ENCODE measurements at regions not wholly inside any gene's neighbourhood (a gene's known extent, or its start where the extent isn't known, plus 50 kb on each side); places are given as distances from the start of the nearest gene placed in this dataset.

DNA sequence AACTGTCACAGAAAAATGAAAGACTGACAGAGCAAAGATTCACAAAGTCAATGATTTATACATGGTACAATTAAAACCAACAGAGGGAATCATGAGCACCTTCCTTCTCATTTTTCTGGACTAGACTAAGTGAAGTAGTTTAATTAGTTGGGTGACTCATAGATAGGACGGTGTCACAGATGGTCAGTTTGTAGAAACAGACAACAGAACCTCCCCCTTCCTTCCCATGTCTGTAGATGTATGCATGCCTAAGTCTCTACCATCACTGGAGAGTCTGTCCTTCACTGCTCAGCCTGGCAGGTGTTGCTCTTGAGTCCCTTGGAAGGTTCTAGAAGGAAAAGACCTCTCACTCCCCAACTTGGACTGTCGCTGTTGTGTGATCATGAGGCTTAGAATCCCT is 75.4 kb upstream of the EEF1E1 start:
- Mint-ChIP-seq H3K4me1 (ENCODE audit: low read depth) (peaks cover 12% of the 10 kb centered on the region), H3K9me3 (ENCODE audit: low read depth) (peaks cover 4% of the 10 kb centered on the region), H3K27ac (peak overlapping the region; percentile 34), H3K27me3 (peaks cover 11% of the 10 kb centered on the region), H3K36me3 (ENCODE audit: insufficient read depth) (no peaks in the 10 kb centered on the region), H3K4me3 (ENCODE audit: low read depth) (no peak overlapping the region)
- DNase-seq (ENCODE audit: low spot score, unreplicated experiment), result no peak
- TF ChIP-seq, protein P1, sequence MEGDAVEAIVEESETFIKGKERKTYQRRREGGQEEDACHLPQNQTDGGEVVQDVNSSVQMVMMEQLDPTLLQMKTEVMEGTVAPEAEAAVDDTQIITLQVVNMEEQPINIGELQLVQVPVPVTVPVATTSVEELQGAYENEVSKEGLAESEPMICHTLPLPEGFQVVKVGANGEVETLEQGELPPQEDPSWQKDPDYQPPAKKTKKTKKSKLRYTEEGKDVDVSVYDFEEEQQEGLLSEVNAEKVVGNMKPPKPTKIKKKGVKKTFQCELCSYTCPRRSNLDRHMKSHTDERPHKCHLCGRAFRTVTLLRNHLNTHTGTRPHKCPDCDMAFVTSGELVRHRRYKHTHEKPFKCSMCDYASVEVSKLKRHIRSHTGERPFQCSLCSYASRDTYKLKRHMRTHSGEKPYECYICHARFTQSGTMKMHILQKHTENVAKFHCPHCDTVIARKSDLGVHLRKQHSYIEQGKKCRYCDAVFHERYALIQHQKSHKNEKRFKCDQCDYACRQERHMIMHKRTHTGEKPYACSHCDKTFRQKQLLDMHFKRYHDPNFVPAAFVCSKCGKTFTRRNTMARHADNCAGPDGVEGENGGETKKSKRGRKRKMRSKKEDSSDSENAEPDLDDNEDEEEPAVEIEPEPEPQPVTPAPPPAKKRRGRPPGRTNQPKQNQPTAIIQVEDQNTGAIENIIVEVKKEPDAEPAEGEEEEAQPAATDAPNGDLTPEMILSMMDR (IDR thresholded peaks at IDR 0.05; ENCODE audit: unreplicated experiment), result no peak

DNA sequence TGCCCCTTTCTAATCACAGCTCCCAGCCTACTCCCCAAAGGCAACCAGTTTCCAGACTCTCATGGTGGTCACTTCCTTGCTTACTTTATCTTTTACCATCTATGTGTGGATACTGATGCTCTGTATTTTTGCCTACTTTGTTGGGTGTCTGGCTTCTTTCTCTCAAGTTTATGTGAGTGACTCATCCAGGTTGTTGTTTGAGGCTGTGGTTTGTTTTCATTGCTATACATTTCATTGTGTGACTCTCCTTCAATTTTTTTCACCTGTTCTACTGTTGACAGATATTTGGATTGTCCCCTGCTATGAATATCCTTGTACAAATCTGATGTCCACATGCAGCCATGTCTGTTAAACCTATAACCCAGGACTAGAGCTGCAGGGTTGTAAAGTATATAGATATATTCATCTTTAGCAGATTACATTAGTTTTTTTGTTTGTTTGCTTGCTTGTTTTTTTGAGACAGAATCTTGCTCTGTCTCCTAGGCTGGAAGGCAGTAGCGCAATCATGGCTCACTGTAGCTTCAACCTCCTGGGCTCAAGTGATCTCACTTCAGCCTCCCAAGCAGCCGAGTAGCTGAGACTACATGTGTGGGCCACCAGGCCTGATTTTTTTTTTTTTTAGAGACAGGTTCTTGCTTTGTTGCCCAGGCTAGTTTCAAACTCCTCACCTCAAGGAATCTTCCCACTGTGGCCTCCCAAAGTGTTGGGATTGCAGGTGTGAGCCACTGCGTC is 72.9 kb upstream of the EEF1E1 start:
- no peak overlapping the region for H3K4me3 Mint-ChIP-seq (ENCODE audit: low read depth)
- no peaks in the 10 kb centered on the region for H3K36me3 Mint-ChIP-seq (ENCODE audit: insufficient read depth)
- TF ChIP-seq, protein P1 (IDR thresholded peaks at IDR 0.05; ENCODE audit: unreplicated experiment), result no peak
- peaks cover 4% of the 10 kb centered on the region for H3K9me3 Mint-ChIP-seq (ENCODE audit: low read depth)
- peaks cover 4% of the 10 kb centered on the region for H3K4me1 Mint-ChIP-seq (ENCODE audit: low read depth)
- no peak overlapping the region for H3K27ac Mint-ChIP-seq
- DNase-seq (ENCODE audit: low spot score, unreplicated experiment), result no peak
- H3K27me3 Mint-ChIP-seq, result no peaks in the 10 kb centered on the region

DNA sequence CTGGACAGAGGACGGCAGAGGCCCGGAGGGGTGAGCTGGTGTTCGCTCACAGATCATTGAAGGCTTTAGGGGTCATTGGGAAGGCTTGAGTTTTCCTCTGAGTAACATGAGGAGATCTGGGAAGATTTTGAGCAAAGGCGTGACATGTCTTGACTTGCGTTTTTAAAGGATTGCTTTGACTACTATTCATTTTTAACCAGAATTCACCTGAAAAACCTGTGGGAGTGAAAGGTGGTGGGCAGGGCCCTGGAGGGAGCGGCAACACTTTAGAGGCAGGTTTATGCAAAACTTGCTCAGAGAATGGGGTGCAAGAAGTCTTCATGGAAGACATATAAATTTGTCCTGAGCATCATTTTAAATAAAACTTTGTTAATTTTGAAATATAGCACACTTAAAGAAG is 72.2 kb upstream of the EEF1E1 start:
- H3K4me3 Mint-ChIP-seq (ENCODE audit: low read depth), result no peak overlapping the region
- no peaks in the 10 kb centered on the region for H3K27me3 Mint-ChIP-seq
- no peaks in the 10 kb centered on the region for H3K4me1 Mint-ChIP-seq (ENCODE audit: low read depth)
- H3K36me3 Mint-ChIP-seq (ENCODE audit: insufficient read depth), result no peaks in the 10 kb centered on the region
- DNase-seq (ENCODE audit: low spot score, unreplicated experiment), result no peak
- H3K9me3 Mint-ChIP-seq (ENCODE audit: low read depth), result peaks cover 4% of the 10 kb centered on the region
- TF ChIP-seq, protein P1 (IDR thresholded peaks at IDR 0.05; ENCODE audit: unreplicated experiment), result no peak
- no peak overlapping the region for H3K27ac Mint-ChIP-seq

DNA sequence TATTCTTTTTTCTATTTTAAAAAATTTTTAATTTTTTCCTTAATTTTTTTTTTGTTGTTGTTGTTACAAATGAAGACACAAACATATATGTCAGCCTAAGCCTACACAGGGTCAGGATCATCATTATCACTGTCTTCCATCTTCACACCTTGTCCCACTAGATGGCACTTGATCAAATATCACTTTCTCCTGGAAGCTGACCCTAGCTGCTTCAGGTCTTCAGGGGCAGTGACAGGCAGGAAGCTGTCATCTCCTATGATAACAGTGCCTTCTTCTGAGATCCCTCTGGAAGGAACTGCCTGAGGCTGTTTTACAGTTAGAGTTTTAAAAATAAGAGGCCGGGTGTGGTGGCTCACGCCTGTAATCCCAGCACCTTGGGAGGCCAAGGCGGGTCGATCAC is 70.2 kb upstream of the EEF1E1 start:
- H3K27me3 Mint-ChIP-seq, result peaks cover 3% of the 10 kb centered on the region
- H3K4me1 Mint-ChIP-seq (ENCODE audit: low read depth), result no peaks in the 10 kb centered on the region
- no peaks in the 10 kb centered on the region for H3K36me3 Mint-ChIP-seq (ENCODE audit: insufficient read depth)
- peaks cover 4% of the 10 kb centered on the region for H3K9me3 Mint-ChIP-seq (ENCODE audit: low read depth)
- H3K4me3 Mint-ChIP-seq (ENCODE audit: low read depth), result no peak overlapping the region
- no peak for DNase-seq (ENCODE audit: low spot score, unreplicated experiment)
- TF ChIP-seq, protein P1 (IDR thresholded peaks at IDR 0.05; ENCODE audit: unreplicated experiment), result no peak
- H3K27ac Mint-ChIP-seq, result peak overlapping the region; percentile 59

DNA sequence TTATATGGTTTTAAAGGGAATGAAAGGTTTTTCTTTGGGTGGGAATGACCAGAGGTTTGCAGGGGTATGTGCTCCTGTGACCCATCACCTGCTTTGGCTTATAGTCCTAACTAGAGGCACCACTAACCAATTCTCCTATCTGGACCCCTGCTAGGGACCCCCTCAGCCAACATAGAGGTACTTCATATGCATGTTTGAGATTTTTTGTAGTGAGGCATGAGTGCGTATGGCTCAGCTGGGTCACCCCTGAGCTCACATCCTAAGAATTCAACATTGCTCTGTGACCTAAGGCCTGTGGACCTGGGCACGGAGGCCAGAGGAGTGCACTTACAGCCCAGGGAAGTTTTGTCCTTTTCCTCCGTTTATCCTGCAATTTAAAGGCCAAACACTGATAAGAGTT is 68.4 kb upstream of the EEF1E1 start:
- Mint-ChIP-seq H3K27ac (peak overlapping the region; percentile 80), H3K9me3 (ENCODE audit: low read depth) (peaks cover 4% of the 10 kb centered on the region), H3K36me3 (ENCODE audit: insufficient read depth) (peaks cover 2% of the 10 kb centered on the region), H3K4me1 (ENCODE audit: low read depth) (peaks cover 5% of the 10 kb centered on the region), H3K27me3 (peaks cover 3% of the 10 kb centered on the region), H3K4me3 (ENCODE audit: low read depth) (no peak overlapping the region)
- TF ChIP-seq, protein P1 (IDR thresholded peaks at IDR 0.05; ENCODE audit: unreplicated experiment), result no peak
- no peak for DNase-seq (ENCODE audit: low spot score, unreplicated experiment)
